HG02840 (cell line): ENCODE measurements at regions not wholly inside any gene's neighbourhood (a gene's known extent, or its start where the extent isn't known, plus 50 kb on each side); places are given as distances from the start of the nearest gene placed in this dataset.
"Not testable (repeated sequence)": the region's sequence is repeated elsewhere in the genome, so short reads cannot be mapped to it uniquely, and the experiment has no call there.

Source experiments
- ATAC-seq: cut with Tn5 transposase; IDR thresholded peaks from one replicate; pipeline ENCODE4 v1.9.1; 2021; ENCODE audit warnings: mild to moderate bottlenecking, moderate library complexity, moderate number of reproducible peaks; ENCODE audit not compliant: unreplicated experiment, low FRiP score

DNA sequence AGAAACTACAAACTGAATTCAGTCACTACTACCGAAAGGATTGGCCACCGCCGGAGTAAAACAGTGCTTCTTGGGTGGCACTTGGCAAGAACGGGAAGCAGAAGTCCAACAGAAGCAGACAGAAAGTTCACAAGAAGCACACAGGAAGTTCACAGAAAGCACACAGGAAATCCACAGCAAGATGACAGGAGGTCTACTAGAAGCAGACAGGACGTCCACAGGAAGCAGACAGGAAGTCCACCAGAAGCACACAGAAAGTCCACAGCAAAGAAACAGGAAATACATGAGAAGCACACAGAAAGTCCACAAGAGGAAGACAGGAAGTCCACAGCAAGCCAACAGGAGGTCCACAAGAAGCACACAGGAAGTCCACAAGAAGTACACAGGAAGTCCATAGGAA is 399.2 kb upstream of the AUTS2 start:
- ATAC-seq: no peak

DNA sequence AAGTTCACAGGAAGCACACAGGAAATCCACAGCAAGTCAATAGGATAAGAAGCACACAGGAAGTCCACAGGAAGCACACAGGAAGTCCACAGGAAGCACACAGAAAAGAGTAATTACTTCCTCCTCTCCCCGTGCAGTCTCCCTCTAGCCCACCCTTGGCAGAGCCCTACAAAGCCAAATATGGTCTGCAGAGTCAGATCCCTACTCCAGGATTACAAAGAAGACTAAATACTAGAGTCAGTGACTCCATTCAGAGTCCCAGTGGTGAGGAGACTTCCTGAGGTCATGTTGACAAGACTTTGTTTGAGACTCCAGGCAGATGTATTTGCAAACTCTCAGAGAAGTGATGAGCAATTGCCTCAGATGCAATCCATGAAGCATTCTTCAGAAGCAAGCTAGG is 398.6 kb upstream of the AUTS2 start:
- ATAC-seq: no peak

DNA sequence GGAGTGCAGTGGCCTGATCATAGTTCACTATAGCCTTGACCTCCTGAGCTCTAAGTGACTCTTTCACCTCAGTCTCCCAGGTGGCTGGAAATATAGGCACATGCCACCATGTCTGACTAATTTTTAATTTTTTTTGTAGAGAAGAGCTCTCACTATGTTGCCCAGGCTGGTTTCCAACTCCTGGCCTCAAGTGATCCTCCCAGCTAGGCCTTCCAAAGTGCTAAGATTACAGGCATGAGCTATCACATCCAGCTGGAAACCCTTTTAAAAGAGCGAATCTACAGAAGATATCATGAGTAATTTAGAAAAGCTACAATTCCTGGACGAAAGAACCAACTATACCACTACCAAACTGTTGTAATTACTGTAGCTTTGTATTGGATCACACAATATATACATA is 394.4 kb upstream of the AUTS2 start:
- no peak for ATAC-seq

DNA sequence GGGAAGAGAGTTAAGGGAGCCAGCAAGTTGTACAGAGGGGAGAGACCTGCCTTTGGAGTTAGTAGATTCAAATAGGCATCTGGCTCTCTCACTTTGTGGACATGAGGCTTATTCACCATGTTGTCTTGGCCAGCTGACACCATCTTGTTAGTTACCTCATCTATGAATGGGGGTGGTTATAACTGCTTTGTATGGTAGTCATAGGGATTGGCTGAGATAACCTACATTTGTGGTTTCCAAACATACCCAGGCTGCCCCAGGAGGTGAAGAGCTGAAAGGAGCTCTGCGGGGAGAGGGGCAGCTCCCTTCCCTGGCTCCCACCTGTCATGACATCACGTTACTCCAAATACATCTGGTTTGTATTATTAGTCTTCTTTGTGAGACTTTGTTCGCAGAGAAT is 393.3 kb upstream of the AUTS2 start:
- ATAC-seq: no peak

DNA sequence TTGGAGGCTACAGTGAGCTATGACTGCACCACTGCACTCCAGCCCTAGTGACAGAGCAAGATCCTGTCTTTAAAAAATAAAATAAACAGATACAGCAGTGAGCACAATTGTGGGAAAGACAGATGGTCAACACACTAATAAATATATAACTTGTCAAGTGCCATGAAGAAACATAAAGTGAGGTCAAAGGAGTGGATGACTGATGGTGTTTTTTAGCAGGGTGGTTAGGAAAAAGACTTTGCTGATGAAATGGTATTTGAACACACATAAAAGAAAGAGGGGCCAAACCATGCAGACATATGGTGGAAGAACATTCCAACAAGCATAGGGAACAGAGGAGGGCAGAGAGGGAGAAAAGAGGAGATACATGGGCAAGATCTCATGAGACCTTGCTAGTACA is 392.7 kb upstream of the AUTS2 start:
- ATAC-seq: no peak

DNA sequence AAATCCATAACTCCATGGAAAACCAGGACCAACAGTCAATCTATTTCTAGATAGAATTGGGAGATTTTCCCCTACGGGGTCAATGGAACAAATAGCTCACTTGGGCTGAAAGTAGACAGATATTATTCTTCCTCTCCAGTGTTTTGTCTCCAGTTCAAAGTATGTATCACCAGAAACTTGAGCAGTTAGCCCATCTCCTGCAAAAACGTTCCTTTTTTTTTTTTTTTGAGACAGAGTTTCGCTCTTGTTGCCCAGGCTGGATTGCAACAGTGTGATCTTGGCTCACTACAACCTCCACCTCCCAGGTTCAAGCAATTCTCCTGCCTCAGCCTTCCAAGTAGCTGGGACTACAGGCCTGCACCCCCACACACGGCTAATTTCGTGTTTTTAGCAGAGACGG is 390.0 kb upstream of the AUTS2 start:
- no peak for ATAC-seq

DNA sequence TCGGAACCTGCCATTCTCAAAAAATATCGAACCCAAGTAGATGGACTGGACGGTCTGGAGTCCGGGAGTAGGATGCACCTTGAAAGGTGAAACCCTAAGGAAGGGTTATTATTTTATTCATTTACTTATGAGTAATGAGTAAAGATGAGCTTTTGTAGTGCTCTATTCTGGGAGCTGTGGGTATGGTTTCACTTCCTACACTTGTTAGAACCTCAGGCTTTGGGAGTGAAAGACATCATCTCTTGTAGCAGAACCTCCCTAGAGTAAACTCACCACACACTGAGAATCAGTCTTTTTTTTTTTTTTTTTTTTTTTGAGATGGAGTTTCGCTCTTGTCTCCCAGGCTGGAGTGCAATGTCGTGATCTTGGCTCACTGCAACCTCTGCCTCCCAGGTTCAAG is 389.4 kb upstream of the AUTS2 start:
- ATAC-seq: no peak

DNA sequence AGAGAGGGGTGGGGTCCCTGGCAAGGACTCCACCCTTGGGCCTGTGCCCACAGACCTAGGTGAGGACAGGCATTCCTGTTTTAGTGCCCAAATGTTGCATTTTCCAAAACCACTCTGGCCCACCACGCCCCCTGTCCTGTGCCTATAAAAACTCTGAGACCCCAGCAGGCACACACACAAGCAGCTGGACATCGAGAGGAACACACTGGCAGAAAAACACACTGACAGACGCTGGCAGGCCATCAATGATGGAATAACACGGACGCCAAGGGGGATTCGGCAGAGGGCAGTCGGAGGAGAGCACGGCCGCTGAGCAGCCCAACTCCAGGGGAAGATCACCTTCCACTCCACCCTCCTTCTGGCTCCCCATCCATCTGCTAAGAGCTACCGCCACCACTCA is 386.9 kb upstream of the AUTS2 start:
- ATAC-seq: no peak

DNA sequence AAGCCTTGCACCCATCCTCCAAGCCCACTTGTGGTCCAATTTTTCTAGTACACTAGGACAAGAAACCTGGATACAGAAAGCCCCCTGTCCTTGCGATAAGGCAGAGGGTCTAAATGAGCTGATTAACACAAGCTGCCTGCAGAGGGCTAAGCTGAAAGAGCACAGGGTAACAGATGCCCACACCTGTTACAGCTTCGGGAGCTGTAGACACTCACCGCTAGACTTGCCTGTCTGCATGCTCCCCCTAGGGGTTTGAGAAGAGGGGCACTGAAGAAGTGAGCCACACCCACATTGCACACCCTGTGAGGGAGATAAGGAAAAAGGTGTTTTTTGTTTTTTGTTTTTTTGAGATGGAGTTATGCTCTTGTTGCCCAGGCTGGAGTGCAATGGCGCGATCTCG is 386.5 kb upstream of the AUTS2 start:
- ATAC-seq: no peak

DNA sequence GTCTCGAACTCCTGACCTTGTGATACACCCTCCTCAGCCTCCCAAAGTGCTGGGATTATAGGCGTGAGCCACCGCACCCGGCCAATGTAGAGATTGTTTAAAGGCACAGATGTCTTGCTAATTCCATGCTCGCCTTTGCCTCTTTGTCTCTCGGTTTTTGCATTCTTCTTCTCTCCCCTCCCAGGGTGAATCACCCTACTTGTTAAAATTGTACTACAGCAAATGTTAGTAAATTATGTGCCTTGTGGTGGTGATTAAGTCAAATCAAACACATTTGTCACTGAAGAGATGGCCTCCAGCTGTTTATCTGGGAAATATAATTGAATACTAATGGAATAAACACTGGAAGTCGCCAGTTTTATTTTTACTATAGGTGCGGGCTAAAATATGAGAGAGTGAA is 384.4 kb upstream of the AUTS2 start:
- no peak for ATAC-seq

DNA sequence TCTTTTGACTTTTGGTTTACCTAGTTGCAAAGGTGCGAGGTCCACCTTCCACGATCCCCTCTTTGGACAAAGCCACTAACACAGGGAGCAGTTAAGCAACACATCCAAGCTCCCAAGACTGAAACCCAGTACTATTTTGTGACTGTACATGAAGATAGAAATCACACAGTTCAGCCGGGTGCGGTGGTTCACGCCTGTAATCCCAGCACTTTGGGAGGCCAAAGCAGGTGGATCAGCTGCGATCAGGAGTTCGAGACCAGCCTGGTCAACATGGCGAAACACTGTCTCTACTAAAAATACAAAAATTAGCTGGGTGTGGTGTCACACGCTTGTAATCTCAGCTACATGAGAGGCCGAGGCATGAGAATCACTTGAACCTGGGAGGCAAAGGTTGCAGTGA is 382.8 kb upstream of the AUTS2 start:
- not testable (repeated sequence) for ATAC-seq

DNA sequence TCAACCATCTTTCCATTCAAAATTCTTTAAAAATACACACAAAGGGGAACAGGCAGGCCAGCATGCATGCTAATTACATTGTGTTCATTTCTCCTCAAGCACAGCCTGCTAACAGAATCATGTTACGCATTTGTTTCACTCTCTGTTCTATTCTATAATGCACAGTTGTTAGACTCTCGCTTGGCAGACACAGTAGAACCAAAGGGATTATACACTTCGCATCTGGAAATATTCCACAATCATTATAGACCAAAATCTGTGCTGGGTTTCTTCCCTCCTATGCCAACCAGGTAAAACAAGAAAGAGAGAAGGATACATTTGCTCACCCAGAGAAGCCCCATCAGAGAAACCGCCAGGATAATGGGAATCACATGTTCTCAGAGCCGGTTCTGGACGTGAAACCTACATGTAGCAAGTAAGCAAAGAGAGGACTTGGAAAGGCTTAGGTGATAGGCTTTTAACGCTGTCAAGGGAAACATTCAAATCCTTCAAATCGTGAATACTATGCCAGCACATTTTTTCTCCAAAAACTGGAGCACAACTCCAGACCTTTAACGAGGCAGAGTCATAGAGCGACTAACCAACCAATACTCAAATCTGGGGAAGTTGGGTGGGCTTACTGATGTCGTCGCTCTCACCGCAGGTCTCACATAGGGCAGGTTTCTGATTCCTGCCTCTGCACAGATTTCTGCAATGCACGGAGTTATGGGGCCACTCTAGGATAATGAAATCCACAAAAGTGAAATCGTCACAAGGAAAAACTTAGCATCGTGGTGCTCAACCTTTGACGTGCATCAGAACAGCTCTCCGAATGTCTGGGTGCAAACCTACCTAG is 380.5 kb upstream of the AUTS2 start:
- ATAC-seq: no peak

DNA sequence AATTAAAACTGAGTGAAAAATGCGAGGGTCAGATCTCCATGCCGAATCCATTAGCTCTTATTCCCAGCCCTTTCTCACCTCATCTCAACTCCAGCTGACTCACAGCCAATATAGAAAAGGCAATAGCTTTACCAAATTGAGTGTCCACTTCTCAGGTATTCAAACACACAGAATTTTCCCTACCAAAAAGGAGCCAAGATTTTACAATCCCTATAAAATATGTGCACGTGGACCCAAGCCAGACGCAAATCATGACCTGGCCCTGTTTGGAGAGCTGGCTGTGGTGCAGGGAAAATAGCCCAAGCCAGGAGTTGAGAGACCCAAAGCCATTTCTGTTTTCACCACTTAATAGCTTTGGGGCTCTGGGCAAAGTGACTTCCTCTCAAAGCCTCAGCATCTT is 379.7 kb upstream of the AUTS2 start:
- ATAC-seq: no peak

DNA sequence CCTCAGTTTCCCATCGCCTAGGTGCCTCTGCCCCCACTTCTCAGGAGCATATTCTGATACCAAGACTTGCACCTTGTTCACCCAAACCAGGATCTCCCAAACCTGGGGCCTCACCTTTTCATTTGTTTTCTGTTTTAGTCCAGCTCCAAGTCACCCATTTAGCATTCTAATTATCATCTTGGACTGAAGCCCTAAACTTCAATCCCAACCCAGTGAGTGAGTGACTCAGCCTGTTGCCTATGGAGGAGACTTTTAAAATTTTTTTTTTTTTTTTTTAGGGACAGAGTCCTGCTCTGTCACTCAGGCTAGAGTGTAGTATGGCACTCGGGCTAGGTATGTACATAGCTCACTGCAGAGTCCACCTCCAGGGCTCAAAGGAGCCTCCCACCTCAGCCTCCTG is 378.9 kb upstream of the AUTS2 start:
- ATAC-seq: no peak

DNA sequence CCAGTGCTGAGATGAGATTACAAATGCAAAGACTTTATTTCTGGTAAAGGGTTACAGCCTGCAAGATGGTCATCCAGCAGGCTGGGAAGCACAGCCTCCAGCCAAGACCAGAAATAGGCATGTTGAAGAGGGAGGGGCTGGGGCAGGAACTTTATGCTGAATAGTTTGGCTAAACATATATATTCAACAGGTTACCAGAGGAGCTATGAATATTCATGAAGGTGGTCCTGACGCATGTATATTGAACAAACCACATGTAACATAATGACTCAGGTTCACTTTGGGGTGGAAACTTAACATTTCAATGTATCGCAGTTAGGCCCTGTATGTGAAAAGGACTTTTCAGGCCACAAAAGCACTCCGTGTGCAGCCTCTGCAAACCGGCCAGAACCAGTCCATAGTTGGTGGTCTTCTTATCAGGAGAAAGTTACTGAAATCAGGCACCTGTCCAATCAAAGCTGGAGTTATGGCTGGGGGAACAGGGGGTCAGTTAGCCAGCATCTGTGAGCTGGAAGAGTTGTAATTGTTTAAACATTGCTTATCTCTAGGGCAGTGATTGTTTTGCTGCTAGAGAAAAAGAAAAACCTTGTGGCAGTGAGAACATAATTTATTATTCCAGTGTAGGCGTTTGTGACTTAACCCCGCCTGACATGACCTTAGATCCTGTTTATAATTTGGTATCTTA is 372.9 kb upstream of the AUTS2 start:
- no peak for ATAC-seq

DNA sequence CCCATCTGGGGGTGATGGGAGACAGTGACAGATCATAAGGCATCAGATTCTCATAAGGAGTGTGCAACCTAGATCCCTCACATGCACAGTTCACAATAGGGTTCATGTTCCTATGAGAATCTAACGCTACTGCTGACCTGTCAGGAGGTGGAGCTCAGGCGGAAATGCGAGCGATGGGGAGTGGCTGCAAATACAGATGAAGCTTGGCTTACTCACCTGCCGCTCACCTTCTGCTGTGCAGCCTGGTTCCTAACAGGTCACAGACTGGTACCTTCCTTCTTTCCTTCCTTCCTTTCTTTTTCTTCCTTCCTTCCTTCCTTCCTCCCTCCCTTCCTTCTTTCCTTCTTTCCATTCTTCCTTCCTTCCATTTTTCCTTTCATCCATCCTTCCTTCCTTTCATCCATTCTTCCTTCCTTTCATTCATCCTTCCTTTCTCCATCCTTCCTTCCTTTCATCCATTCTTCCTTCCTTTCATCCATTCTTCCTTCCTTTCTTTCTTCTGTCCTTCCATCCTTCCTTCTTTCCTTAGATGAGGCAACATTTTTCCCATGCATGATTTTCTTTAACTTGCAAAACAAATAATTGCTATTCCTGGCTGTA is 370.0 kb upstream of the AUTS2 start:
- no peak for ATAC-seq

DNA sequence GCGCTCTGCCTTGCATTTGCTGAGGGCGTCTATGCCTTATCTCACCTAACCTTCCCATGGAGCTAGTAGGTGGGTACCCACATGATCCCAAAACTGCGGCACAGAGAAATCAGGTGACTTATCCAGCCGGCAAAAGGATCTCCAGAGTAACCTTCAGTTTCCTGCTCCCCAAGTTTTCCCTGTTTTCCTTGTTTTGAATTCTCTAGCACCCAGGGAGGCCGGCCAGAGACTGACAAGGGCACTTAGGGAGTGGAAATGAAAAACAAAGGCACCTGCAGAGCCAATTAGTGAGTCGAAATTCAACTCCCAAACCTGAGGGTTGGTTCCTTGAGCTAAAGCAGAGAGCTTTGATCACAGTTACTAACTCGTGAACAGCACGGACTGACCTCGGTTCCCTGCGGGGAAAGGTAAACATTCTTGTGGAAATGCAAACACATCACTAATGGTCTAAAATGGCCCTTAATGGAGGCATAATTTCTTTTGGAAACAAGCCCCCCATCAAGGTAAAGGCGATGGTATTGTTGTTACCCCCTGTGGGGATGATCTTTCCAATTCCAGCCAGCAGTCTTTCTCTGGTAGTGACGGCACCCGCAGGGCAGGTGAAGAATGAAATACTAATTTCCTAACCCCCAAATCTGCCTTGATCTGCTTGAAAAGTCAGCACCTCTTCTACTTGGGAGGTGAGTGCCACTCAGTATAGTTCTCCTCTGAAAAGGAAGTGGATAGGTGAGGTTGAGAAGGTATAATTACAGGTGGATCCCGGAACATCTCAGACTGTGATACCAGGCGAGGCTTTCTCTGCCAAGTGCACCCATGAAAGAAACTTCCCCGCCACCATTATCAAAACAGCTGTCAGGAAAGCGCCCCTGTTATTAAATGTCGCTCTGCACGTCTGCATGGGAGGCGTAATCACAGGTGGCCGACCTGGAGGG is 365.6 kb upstream of the AUTS2 start:
- no peak for ATAC-seq

DNA sequence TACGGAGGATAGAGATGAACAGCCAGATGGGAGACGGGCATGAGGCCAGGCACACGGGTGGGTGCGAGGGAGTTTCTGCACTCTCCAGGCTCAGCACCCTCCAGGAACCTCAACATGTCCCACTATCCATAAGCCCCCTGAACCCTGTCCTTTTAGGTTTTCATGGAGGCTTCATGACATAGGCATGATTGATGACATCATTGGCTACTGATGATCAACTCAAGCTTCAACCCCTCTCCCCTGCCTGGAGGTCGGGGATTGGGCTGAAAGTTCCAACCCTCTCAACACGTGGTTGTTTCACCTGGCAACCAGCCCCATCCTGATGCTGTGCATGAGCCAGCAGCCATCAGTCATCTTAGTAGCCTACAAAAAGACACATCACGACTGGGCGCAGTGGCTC is 360.7 kb upstream of the AUTS2 start:
- ATAC-seq: no peak

DNA sequence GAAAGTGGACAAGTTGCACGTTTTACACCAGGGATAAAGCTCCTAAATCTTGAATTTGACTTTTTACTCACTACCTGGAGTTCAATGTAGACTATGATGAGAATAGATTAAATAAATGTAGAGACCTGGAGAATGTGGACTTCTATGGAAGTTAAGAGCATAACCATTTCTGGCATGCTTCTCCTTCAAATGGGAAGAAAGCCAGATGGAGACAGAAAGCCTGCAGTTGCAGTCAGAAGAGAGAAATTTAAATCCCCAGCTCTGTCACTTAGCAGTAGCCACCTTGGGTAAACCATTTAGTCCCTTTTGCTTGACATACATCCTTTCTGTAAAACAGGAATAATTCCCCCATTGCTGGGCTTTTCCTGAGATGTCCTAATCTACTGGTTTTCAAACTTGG is 355.3 kb upstream of the AUTS2 start:
- ATAC-seq: no peak

DNA sequence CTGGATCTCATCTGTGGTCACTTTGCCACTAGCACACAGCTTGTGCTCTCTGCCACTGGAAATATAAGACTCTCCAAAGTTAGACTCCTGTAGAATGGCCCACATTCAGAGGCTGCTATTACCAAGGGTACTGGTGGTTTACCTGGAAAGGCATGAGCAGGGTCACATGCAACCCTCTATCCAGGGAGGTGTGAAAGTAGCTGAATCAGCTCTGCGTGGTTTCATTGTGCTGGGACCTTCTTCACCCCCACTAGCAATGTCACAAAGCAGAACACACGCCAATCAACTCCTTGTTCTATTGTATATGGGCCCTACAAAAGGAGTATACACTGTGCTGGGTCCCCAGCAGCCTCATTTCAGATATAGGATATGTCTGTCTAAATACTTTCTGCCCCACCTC is 353.6 kb upstream of the AUTS2 start:
- ATAC-seq: no peak

DNA sequence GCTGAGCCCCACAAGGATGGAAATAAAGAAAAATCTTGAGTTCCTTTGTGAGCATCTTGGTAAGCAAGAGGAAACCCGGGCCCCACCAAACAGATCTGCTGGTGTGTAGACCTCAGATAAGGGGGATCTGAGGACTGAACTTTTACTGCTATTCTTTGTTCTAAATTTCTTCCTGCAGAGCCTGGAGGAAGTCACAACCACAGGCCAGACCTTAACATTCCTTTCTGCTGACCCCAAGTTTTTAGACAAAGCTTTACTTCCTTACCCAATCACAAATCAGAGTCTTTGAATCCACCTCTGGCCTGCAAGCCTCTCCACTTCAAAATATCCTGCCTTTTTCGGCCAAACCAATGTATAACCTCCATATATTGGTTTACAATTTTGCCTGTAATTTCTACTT is 352.6 kb upstream of the AUTS2 start:
- no peak for ATAC-seq
